ENCODE measurements at regions not wholly inside any gene's neighbourhood (a gene's known extent, or its start where the extent isn't known, plus 50 kb on each side); places are given as distances from the start of the nearest gene placed in this dataset.

GRCh38 chr3:13939206-13939605, 59.3 kb upstream of the WNT7A start:
- Histone ChIP-seq H3K27me3 (no peaks in the 10 kb centered on the region), H3K4me3 (no peak overlapping the region), H3K4me1 (no peaks in the 10 kb centered on the region), H3K36me3 (no peaks in the 10 kb centered on the region), H3K27ac (no peak overlapping the region), H3K9me3 (peaks cover 5 to 7% of the 10 kb centered on the region in 2 donors)
- no peak for DNase-seq (ENCODE audit: low spot score in 2 of 2)
- intact Hi-C loops (cut with DNase I; ENCODE audit: low total_unique reads): no loop called here
- TF ChIP-seq CTCF (IDR thresholded peaks at IDR 0.05) (no peak), POLR2A (IDR thresholded peaks at IDR 0.05) (no peak), POLR2AphosphoS5 (IDR thresholded peaks at IDR 0.05) (no peak)

GRCh38 chr3:13937131-13937530, 57.3 kb upstream of the WNT7A start:
- Histone ChIP-seq H3K4me3 (no peak overlapping the region), H3K4me1 (no peaks in the 10 kb centered on the region), H3K9me3 (peaks cover 0 to 5% of the 10 kb centered on the region in 2 donors), H3K27me3 (peaks cover 0 to 7% of the 10 kb centered on the region in 2 donors), H3K36me3 (no peaks in the 10 kb centered on the region), H3K27ac (no peak overlapping the region)
- TF ChIP-seq CTCF (IDR thresholded peaks at IDR 0.05) (no peak), POLR2AphosphoS5 (IDR thresholded peaks at IDR 0.05) (no peak), POLR2A (IDR thresholded peaks at IDR 0.05) (no peak)
- intact Hi-C loops (cut with DNase I; ENCODE audit: low total_unique reads): no loop called here
- DNase-seq (ENCODE audit: low spot score in 2 of 2): no peak

- Histone ChIP-seq H3K4me3 (no peak overlapping the region), H3K27me3 (peaks cover 0 to 7% of the 10 kb centered on the region in 2 donors), H3K4me1 (no peaks in the 10 kb centered on the region), H3K27ac (no peak overlapping the region), H3K36me3 (no peaks in the 10 kb centered on the region), H3K9me3 (peaks cover 0 to 8% of the 10 kb centered on the region in 2 donors)
- TF ChIP-seq POLR2AphosphoS5 (IDR thresholded peaks at IDR 0.05) (no peak), CTCF (IDR thresholded peaks at IDR 0.05) (no peak), POLR2A (IDR thresholded peaks at IDR 0.05) (no peak)
- no peak for DNase-seq (ENCODE audit: low spot score in 2 of 2)
- intact Hi-C loops (cut with DNase I; ENCODE audit: low total_unique reads): no loop called here
Observed at GRCh38 chr3:13935494-13936094, 55.7 kb upstream of the WNT7A start.

- Histone ChIP-seq H3K27me3 (peaks cover 0 to 7% of the 10 kb centered on the region in 2 donors), H3K36me3 (no peaks in the 10 kb centered on the region), H3K4me1 (no peaks in the 10 kb centered on the region), H3K27ac (no peak overlapping the region), H3K4me3 (no peak overlapping the region), H3K9me3 (peaks cover 0 to 8% of the 10 kb centered on the region in 2 donors)
- no peak for DNase-seq (ENCODE audit: low spot score in 2 of 2)
- no peak for TF ChIP-seq POLR2A (IDR thresholded peaks at IDR 0.05)
- no peak for TF ChIP-seq CTCF (IDR thresholded peaks at IDR 0.05)
- no peak for TF ChIP-seq POLR2AphosphoS5 (IDR thresholded peaks at IDR 0.05)
- intact Hi-C loops (cut with DNase I; ENCODE audit: low total_unique reads): loop anchor here (5.0 kb wide), 1 partner anchor 1023 kb away; no protein-coding TSS in a partner anchor
Observed at GRCh38 chr3:13934813-13935212, 54.9 kb upstream of the WNT7A start.

GRCh38 chr3:13934315-13934714, 54.4 kb upstream of the WNT7A start:
- intact Hi-C loops (cut with DNase I; ENCODE audit: low total_unique reads): loop anchor here (5.0 kb wide), 1 partner anchor 1022 kb away; no protein-coding TSS in a partner anchor
- H3K9me3 ChIP-seq: peaks cover 0 to 8% of the 10 kb centered on the region in 2 donors
- no peak overlapping the region for H3K27ac ChIP-seq
- TF ChIP-seq POLR2A (IDR thresholded peaks at IDR 0.05) (no peak), CTCF (IDR thresholded peaks at IDR 0.05) (no peak)
- H3K36me3 ChIP-seq: no peaks in the 10 kb centered on the region
- H3K4me3 ChIP-seq: no peak overlapping the region
- no peaks in the 10 kb centered on the region for H3K4me1 ChIP-seq
- no peak for DNase-seq (ENCODE audit: low spot score in 2 of 2)
- H3K27me3 ChIP-seq: peaks cover 0 to 7% of the 10 kb centered on the region in 2 donors

Data from breast epithelium (tissue), 4 donors.